WERI-Rb-1 (cell line): ENCODE measurements at regions not wholly inside any gene's neighbourhood (a gene's known extent, or its start where the extent isn't known, plus 50 kb on each side); places are given as distances from the start of the nearest gene placed in this dataset.

Experiments
- DNase-seq: peaks from one replicate; pipeline ENCODE4 v3.0.0-alpha.2; 2020
- H3K27ac ChIP-seq: fragments of 250-450 bp; sonication (Bioruptor Pico); 2 replicates; pipeline ENCODE4 v1.5.1; 2020; ENCODE audit warnings: mild to moderate bottlenecking, moderate library complexity
- H3K27me3 ChIP-seq: fragments of 250-450 bp; sonication (Bioruptor Pico); 2 replicates; pipeline ENCODE4 v1.5.1; 2021; ENCODE audit warnings: mild to moderate bottlenecking, low read depth, moderate library complexity; ENCODE audit not compliant: insufficient read depth, severe bottlenecking
- H3K36me3 ChIP-seq: fragments of 250-450 bp; sonication (Bioruptor Pico); 2 replicates; pipeline ENCODE4 v1.5.1; 2020; ENCODE audit warnings: mild to moderate bottlenecking, moderate library complexity
- H3K4me3 ChIP-seq: 2 replicates; pipeline ENCODE4 v1.5.1; 2011; ENCODE audit warnings: low read depth, mild to moderate bottlenecking, control low read depth, low read length
- H3K9me3 ChIP-seq: fragments of 250-450 bp; sonication (Bioruptor Pico); 2 replicates; pipeline ENCODE4 v1.5.1; 2021; ENCODE audit warnings: mild to moderate bottlenecking, moderate library complexity; ENCODE audit not compliant: severe bottlenecking
- CTCF ChIP-seq: IDR thresholded peaks from 2 replicates; pipeline ENCODE4 v1.5.1; 2011; ENCODE audit warnings: low read depth, mild to moderate bottlenecking, control low read depth, inconsistent platforms, low read length

GRCh38 chr6:147057705-147058342 is 146.4 kb upstream of the STXBP5 start:
- no peak overlapping the region for H3K4me3 ChIP-seq
- H3K36me3 ChIP-seq, result no peaks in the 10 kb centered on the region
- no peak overlapping the region for H3K27ac ChIP-seq
- no peak for TF ChIP-seq CTCF
- no peak for DNase-seq
- no peaks in the 10 kb centered on the region for H3K9me3 ChIP-seq
- H3K27me3 ChIP-seq, result no peaks in the 10 kb centered on the region

GRCh38 chr6:147058786-147059385 is 145.3 kb upstream of the STXBP5 start:
- Histone ChIP-seq H3K36me3 (no peaks in the 10 kb centered on the region), H3K4me3 (no peak overlapping the region), H3K27ac (no peak overlapping the region), H3K9me3 (no peaks in the 10 kb centered on the region), H3K27me3 (no peaks in the 10 kb centered on the region)
- DNase-seq, result peak; percentile 30
- TF ChIP-seq CTCF, result no peak

GRCh38 chr6:147060636-147061035 is 143.6 kb upstream of the STXBP5 start:
- H3K27ac ChIP-seq, result no peak overlapping the region

GRCh38 chr6:147061252-147061651 is 143.0 kb upstream of the STXBP5 start:
- Histone ChIP-seq H3K27ac (no peak overlapping the region), H3K27me3 (no peaks in the 10 kb centered on the region), H3K36me3 (no peaks in the 10 kb centered on the region), H3K4me3 (no peak overlapping the region), H3K9me3 (no peaks in the 10 kb centered on the region)
- no peak for TF ChIP-seq CTCF
- no peak for DNase-seq

More at GRCh38 chr6:147060636-147061035, 143.6 kb upstream of the STXBP5 start:
- Histone ChIP-seq H3K4me3 (no peak overlapping the region), H3K27me3 (no peaks in the 10 kb centered on the region), H3K9me3 (no peaks in the 10 kb centered on the region), H3K36me3 (no peaks in the 10 kb centered on the region)
- DNase-seq, result no peak
- no peak for TF ChIP-seq CTCF

- Histone ChIP-seq H3K36me3 (no peaks in the 10 kb centered on the region), H3K4me3 (no peak overlapping the region), H3K9me3 (no peaks in the 10 kb centered on the region), H3K27me3 (no peaks in the 10 kb centered on the region), H3K27ac (no peak overlapping the region)
- no peak for TF ChIP-seq CTCF
- no peak for DNase-seq
Measured at GRCh38 chr6:147063469-147064031, 140.7 kb upstream of the STXBP5 start.
